Spinal cord (tissue), 9 donors: ENCODE measurements at regions not wholly inside any gene's neighbourhood (a gene's known extent, or its start where the extent isn't known, plus 50 kb on each side); places are given as distances from the start of the nearest gene placed in this dataset.

Experiments used
- DNase-seq, 6 donors: peaks; one replicate each; pipeline versions ENCODE4 v3.0.0 to v3.0.0-alpha.2; 2013 to 2015; ENCODE audit warnings: low spot score in 6 of 6, low read depth in 4 of 6
- H3K27ac ChIP-seq: one replicate; pipeline ENCODE4 v1.5.1; 2013; ENCODE audit warnings: low read depth, low read length, control low read depth
- H3K27me3 ChIP-seq: one replicate; pipeline ENCODE4 v1.6.1; 2013; ENCODE audit warnings: low read length; ENCODE audit not compliant: control insufficient read depth, insufficient read depth
- H3K36me3 ChIP-seq: one replicate; pipeline ENCODE4 v1.6.1; 2013; ENCODE audit warnings: low read length; ENCODE audit not compliant: control insufficient read depth, insufficient read depth
- H3K4me1 ChIP-seq: one replicate; pipeline ENCODE4 v1.6.1; 2013; ENCODE audit warnings: low read length; ENCODE audit not compliant: control insufficient read depth, insufficient read depth
- H3K4me3 ChIP-seq: one replicate; pipeline ENCODE4 v1.5.1; 2013; ENCODE audit warnings: low read depth, low read length, control low read depth
- H3K9me3 ChIP-seq: one replicate; pipeline ENCODE4 v1.6.1; 2013; ENCODE audit warnings: low read length; ENCODE audit not compliant: control insufficient read depth, insufficient read depth
- WGBS: methylation state at CpG from one replicate; pipeline ENCODE4 v1.1.5; 2013; ENCODE audit warnings: missing lambda C conversion rate; ENCODE audit not compliant: insufficient coverage; 5-methylcytosine and 5-hydroxymethylcytosine counted together
- donor health status: healthy.

- H3K9me3 ChIP-seq, result no peaks in the 10 kb centered on the region
- peaks cover 3% of the 10 kb centered on the region for H3K27me3 ChIP-seq
- H3K36me3 ChIP-seq, result no peaks in the 10 kb centered on the region
- no peak for DNase-seq
- H3K27ac ChIP-seq, result no peak overlapping the region
- no peaks in the 10 kb centered on the region for H3K4me1 ChIP-seq
- H3K4me3 ChIP-seq, result no peak overlapping the region
- WGBS, result 93% methylated on average over 7 of the region's 8 CpGs
These were observed 117.8 kb downstream of the SETD4 start for GRCh38 chr21:35942211-35943144.

- no peak overlapping the region for H3K27ac ChIP-seq
- no peaks in the 10 kb centered on the region for H3K36me3 ChIP-seq
- H3K9me3 ChIP-seq, result no peaks in the 10 kb centered on the region
- peak; percentile 43 to 94 (median 64) for DNase-seq
- H3K4me3 ChIP-seq, result no peak overlapping the region
- 3% methylated on average over 5 of the region's 11 CpGs for WGBS
- H3K27me3 ChIP-seq, result peaks cover 3% of the 10 kb centered on the region
- no peaks in the 10 kb centered on the region for H3K4me1 ChIP-seq
These were observed 120.0 kb downstream of the SETD4 start for GRCh38 chr21:35940074-35940927.

- WGBS, result no CpG with 5 or more reads among the region's 2 CpGs
- peaks cover 3% of the 10 kb centered on the region for H3K27me3 ChIP-seq
- no peak for DNase-seq
- H3K4me1 ChIP-seq, result no peaks in the 10 kb centered on the region
- no peaks in the 10 kb centered on the region for H3K36me3 ChIP-seq
- no peak overlapping the region for H3K4me3 ChIP-seq
- no peak overlapping the region for H3K27ac ChIP-seq
- no peaks in the 10 kb centered on the region for H3K9me3 ChIP-seq
These were observed 121.9 kb downstream of the SETD4 start for GRCh38 chr21:35938446-35938845.

GRCh38 chr21:35933466-35933865 is 126.9 kb downstream of the SETD4 start:
- no peaks in the 10 kb centered on the region for H3K27me3 ChIP-seq
- no peak overlapping the region for H3K4me3 ChIP-seq
- DNase-seq, result peak in 1 of 6 donors; percentile 58
- no peaks in the 10 kb centered on the region for H3K4me1 ChIP-seq
- no CpG with 5 or more reads among the region's 3 CpGs for WGBS
- H3K9me3 ChIP-seq, result no peaks in the 10 kb centered on the region
- no peaks in the 10 kb centered on the region for H3K36me3 ChIP-seq
- H3K27ac ChIP-seq, result peak overlapping the region; percentile 21

GRCh38 chr21:35932232-35932911 is 128.0 kb downstream of the SETD4 start:
- Histone ChIP-seq H3K9me3 (no peaks in the 10 kb centered on the region), H3K36me3 (no peaks in the 10 kb centered on the region), H3K4me3 (no peak overlapping the region), H3K27me3 (no peaks in the 10 kb centered on the region), H3K4me1 (no peaks in the 10 kb centered on the region), H3K27ac (peak overlapping the region; percentile 61)
- 20% methylated on average over 6 of the region's 11 CpGs for WGBS
- DNase-seq, result peak in 2 of 6 donors; percentile 57

GRCh38 chr21:35929901-35930300 is 130.4 kb downstream of the SETD4 start:
- 83% methylated on average over 4 of the region's 6 CpGs for WGBS
- Histone ChIP-seq H3K36me3 (no peaks in the 10 kb centered on the region), H3K4me3 (no peak overlapping the region), H3K27me3 (no peaks in the 10 kb centered on the region), H3K27ac (no peak overlapping the region), H3K9me3 (no peaks in the 10 kb centered on the region), H3K4me1 (no peaks in the 10 kb centered on the region)
- DNase-seq, result peak in 2 of 6 donors; percentile 25 to 82

- 57% methylated on average over 7 of the region's 7 CpGs for WGBS
- H3K4me1 ChIP-seq, result no peaks in the 10 kb centered on the region
- DNase-seq, result peak in 1 of 6 donors; percentile 58
These were observed 133.1 kb downstream of the SETD4 start for GRCh38 chr21:35927262-35927661.

GRCh38 chr21:35926003-35926740 is 134.2 kb downstream of the SETD4 start:
- peak in 1 of 6 donors; percentile 17 for DNase-seq
- no peak overlapping the region for H3K4me3 ChIP-seq
- no peaks in the 10 kb centered on the region for H3K36me3 ChIP-seq
- H3K4me1 ChIP-seq, result no peaks in the 10 kb centered on the region
- no peak overlapping the region for H3K27ac ChIP-seq
- H3K9me3 ChIP-seq, result no peaks in the 10 kb centered on the region
- WGBS, result 100% methylated on average over 1 of the region's 3 CpGs
- no peaks in the 10 kb centered on the region for H3K27me3 ChIP-seq

More at GRCh38 chr21:35927262-35927661, 133.1 kb downstream of the SETD4 start:
- Histone ChIP-seq H3K27me3 (no peaks in the 10 kb centered on the region), H3K4me3 (no peak overlapping the region), H3K36me3 (no peaks in the 10 kb centered on the region), H3K27ac (no peak overlapping the region), H3K9me3 (no peaks in the 10 kb centered on the region)

GRCh38 chr21:35925497-35925896 is 134.8 kb downstream of the SETD4 start:
- 82% methylated on average over 4 of the region's 6 CpGs for WGBS
- no peaks in the 10 kb centered on the region for H3K27me3 ChIP-seq
- no peak overlapping the region for H3K27ac ChIP-seq
- H3K4me3 ChIP-seq, result no peak overlapping the region
- H3K9me3 ChIP-seq, result no peaks in the 10 kb centered on the region
- DNase-seq, result peak in 1 of 6 donors; percentile 27
- no peaks in the 10 kb centered on the region for H3K4me1 ChIP-seq
- no peaks in the 10 kb centered on the region for H3K36me3 ChIP-seq
